ENCODE measurements at regions not wholly inside any gene's neighbourhood (a gene's known extent, or its start where the extent isn't known, plus 50 kb on each side); places are given as distances from the start of the nearest gene placed in this dataset.

DNA sequence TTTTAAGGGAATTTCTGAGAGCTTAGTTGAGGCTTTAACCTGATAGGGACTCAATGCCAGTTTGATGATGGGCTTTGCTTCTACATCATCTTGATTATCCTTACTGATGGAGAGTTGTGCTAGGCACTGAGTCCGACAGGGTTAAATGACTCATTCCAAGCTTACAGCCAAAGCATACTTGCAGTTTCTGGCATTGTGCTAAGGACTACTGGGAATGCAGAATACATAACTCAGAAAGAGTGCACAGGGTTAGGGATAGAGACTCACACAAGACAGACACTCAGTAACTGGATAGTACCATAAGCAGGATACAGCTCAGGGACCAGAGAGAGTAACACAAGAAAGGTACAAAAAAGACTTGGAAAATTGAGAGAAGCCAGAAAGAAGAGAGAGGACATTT, 94.1 kb upstream of the SLC14A2 start:
- TF ChIP-seq, protein P1, sequence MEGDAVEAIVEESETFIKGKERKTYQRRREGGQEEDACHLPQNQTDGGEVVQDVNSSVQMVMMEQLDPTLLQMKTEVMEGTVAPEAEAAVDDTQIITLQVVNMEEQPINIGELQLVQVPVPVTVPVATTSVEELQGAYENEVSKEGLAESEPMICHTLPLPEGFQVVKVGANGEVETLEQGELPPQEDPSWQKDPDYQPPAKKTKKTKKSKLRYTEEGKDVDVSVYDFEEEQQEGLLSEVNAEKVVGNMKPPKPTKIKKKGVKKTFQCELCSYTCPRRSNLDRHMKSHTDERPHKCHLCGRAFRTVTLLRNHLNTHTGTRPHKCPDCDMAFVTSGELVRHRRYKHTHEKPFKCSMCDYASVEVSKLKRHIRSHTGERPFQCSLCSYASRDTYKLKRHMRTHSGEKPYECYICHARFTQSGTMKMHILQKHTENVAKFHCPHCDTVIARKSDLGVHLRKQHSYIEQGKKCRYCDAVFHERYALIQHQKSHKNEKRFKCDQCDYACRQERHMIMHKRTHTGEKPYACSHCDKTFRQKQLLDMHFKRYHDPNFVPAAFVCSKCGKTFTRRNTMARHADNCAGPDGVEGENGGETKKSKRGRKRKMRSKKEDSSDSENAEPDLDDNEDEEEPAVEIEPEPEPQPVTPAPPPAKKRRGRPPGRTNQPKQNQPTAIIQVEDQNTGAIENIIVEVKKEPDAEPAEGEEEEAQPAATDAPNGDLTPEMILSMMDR (conservative IDR thresholded peaks at IDR 0.05; ENCODE audit: low read length): no peak
- TF ChIP-seq EZH2phosphoT487 (IDR thresholded peaks at IDR 0.05; ENCODE audit: borderline replicate concordance, low read depth, low read length): no peak
